AG04450 (cell line): ENCODE measurements at regions not wholly inside any gene's neighbourhood (a gene's known extent, or its start where the extent isn't known, plus 50 kb on each side); places are given as distances from the start of the nearest gene placed in this dataset.

Experiments
- CTCF ChIA-PET: fragments of 300-600, 350-600 bp; formaldehyde crosslinking; extraction: SDS; loops from one replicate; lab custom pipeline; 2022; ENCODE audit warnings: antibody characterized with exemption, inconsistent platforms; lab: Charles Lee
- POLR2A ChIA-PET: fragments of 350-600 bp; formaldehyde crosslinking; extraction: SDS; loops from one replicate; lab custom pipeline; 2021; ENCODE audit warnings: antibody characterized with exemption, inconsistent platforms; lab: Yijun Ruan, JAX
- DNase-seq: peaks from one replicate; pipeline ENCODE4 v3.0.0-alpha.2; 2011; ENCODE audit warnings: low read depth, low spot score
- H3K27ac ChIP-seq: one replicate; pipeline ENCODE4 v1.5.1; 2012; ENCODE audit warnings: low read depth, low read length, control low read depth
- H3K27me3 ChIP-seq: one replicate; pipeline ENCODE4 v1.6.0; 2012; ENCODE audit warnings: low read length; ENCODE audit not compliant: control insufficient read depth, insufficient read depth
- H3K4me3 ChIP-seq: 2 replicates; pipeline ENCODE4 v1.5.1; 2011; ENCODE audit warnings: mild to moderate bottlenecking, low read depth, low read length, control low read depth
- H3K9me3 ChIP-seq: 2 replicates; pipeline ENCODE4 v1.5.1; 2012; ENCODE audit warnings: low read length; ENCODE audit not compliant: control insufficient read depth, insufficient read depth
- CTCF ChIP-seq: IDR thresholded peaks from 2 replicates; pipeline ENCODE4 v1.5.1; 2011; ENCODE audit warnings: low read depth, low read length, control low read depth, inconsistent platforms

- POLR2A ChIA-PET: interaction anchor here (0.6 kb wide), 1 partner anchor 149 kb away, joined by 4 read pairs; the partner anchor contains the start of gene ID2
Observed at GRCh38 chr2:8532438-8532837, 149.4 kb upstream of the ID2 start.

GRCh38 chr2:8533923-8534322, 147.9 kb upstream of the ID2 start:
- Histone ChIP-seq H3K27me3 (peaks cover 5% of the 10 kb centered on the region), H3K4me3 (no peak overlapping the region), H3K27ac (no peak overlapping the region), H3K9me3 (peaks cover 8% of the 10 kb centered on the region)
- CTCF ChIA-PET: no interaction called here
- no peak for TF ChIP-seq CTCF
- no peak for DNase-seq
- POLR2A ChIA-PET: no interaction called here

More at GRCh38 chr2:8532438-8532837, 149.4 kb upstream of the ID2 start:
- Histone ChIP-seq H3K4me3 (no peak overlapping the region), H3K27me3 (peaks cover 7% of the 10 kb centered on the region), H3K27ac (no peak overlapping the region), H3K9me3 (peaks cover 8% of the 10 kb centered on the region)
- CTCF ChIA-PET: no interaction called here
- no peak for TF ChIP-seq CTCF
- no peak for DNase-seq

GRCh38 chr2:8534386-8534728, 147.5 kb upstream of the ID2 start:
- POLR2A ChIA-PET: no interaction called here

GRCh38 chr2:8534729-8535468, 147.0 kb upstream of the ID2 start:
- Histone ChIP-seq H3K9me3 (peaks cover 8% of the 10 kb centered on the region), H3K4me3 (no peak overlapping the region), H3K27ac (no peak overlapping the region), H3K27me3 (peaks cover 3% of the 10 kb centered on the region)
- DNase-seq: no peak
- ChIA-PET POLR2A (no interaction called here), CTCF (interaction anchor here (0.6 to 0.9 kb wide), 2 partner anchors 118 to 147 kb away, joined by 3 read pairs; no protein-coding TSS in a partner anchor)
- 0 out of 2 replicates have a peak, but pooled peaks have one; percentile 15 for TF ChIP-seq CTCF

More at GRCh38 chr2:8534386-8534728, 147.5 kb upstream of the ID2 start:
- Histone ChIP-seq H3K27ac (no peak overlapping the region), H3K27me3 (peaks cover 5% of the 10 kb centered on the region), H3K4me3 (no peak overlapping the region), H3K9me3 (peaks cover 8% of the 10 kb centered on the region)
- DNase-seq: no peak
- no peak for TF ChIP-seq CTCF
- CTCF ChIA-PET: interaction anchor here (0.9 kb wide), 1 partner anchor 117 kb away, joined by 3 read pairs; no protein-coding TSS in a partner anchor

GRCh38 chr2:8535469-8535795, 146.4 kb upstream of the ID2 start:
- ChIA-PET CTCF (no interaction called here), POLR2A (no interaction called here)
- H3K27ac ChIP-seq: no peak overlapping the region
- peaks cover 8% of the 10 kb centered on the region for H3K9me3 ChIP-seq
- no peak for DNase-seq
- no peak overlapping the region for H3K4me3 ChIP-seq
- peaks cover 3% of the 10 kb centered on the region for H3K27me3 ChIP-seq
- TF ChIP-seq CTCF: no peak
